ENCODE measurements at regions not wholly inside any gene's neighbourhood (a gene's known extent, or its start where the extent isn't known, plus 50 kb on each side); places are given as distances from the start of the nearest gene placed in this dataset.

- BruUV-seq (replicated peaks), result no TSS peak
- no peaks in the 10 kb centered on the region for H3K27me3 ChIP-seq (ENCODE audit: control insufficient read depth in 2 of 2, insufficient read depth in 2 of 2, low read length in 2 of 2)
- H3K27ac ChIP-seq (ENCODE audit: insufficient read depth, low read depth, low read length), result no peak overlapping the region
- H3K36me3 ChIP-seq (ENCODE audit: control insufficient read depth in 2 of 2, extremely low read depth in 1 of 2, insufficient read depth in 2 of 2, low read length in 2 of 2), result no peaks in the 10 kb centered on the region
- no peaks in the 10 kb centered on the region for H3K4me1 ChIP-seq (ENCODE audit: control insufficient read depth, extremely low read depth, insufficient read depth, low read length)
- POLR2A ChIA-PET, result no interaction called here
- intact Hi-C loops (cut with micrococcal nuclease) (no loop called here), dilution Hi-C loops (cut with MboI; ENCODE audit: extremely low pct_ligation_motif_present, low sequenced_read_pairs) (no loop called here)
- H3K9ac ChIP-seq (replicated peaks; ENCODE audit: extremely low read depth, insufficient read depth, low read length), result no peak overlapping the region
- CTCF ChIA-PET, result no interaction called here
- H3K79me2 ChIP-seq (ENCODE audit: control insufficient read depth, insufficient read depth, low read length), result no peaks in the 10 kb centered on the region
- no peaks in the 10 kb centered on the region for H3K9me1 ChIP-seq (replicated peaks; ENCODE audit: control insufficient read depth, extremely low read depth, insufficient read depth, low read length)
- H3K4me3 ChIP-seq (replicated peaks in 1 of 3; ENCODE audit: insufficient read depth in 1 of 3, low read depth in 1 of 3, low read length in 3 of 3), result no peak overlapping the region
- no peaks in the 10 kb centered on the region for H3K9me3 ChIP-seq (replicated peaks; ENCODE audit: control insufficient read depth, insufficient read depth, low read length)
- no peak for DNase-seq (ENCODE audit: low read depth, low spot score)
- no peak overlapping the region for H2AFZ ChIP-seq (ENCODE audit: low read depth, low read length)
- H3K4me2 ChIP-seq (ENCODE audit: insufficient read depth, low read length), result no peak overlapping the region
- no peaks in the 10 kb centered on the region for H4K20me1 ChIP-seq (replicated peaks; ENCODE audit: control insufficient read depth, extremely low read depth, insufficient read depth, low read length)
- TF ChIP-seq MAX (IDR thresholded peaks at IDR 0.05; ENCODE audit: insufficient read depth, insufficient read length) (no peak), GATA2 (IDR thresholded peaks at IDR 0.05; ENCODE audit: insufficient read depth, insufficient read length, low read depth, low read length) (no peak), FOS (IDR thresholded peaks at IDR 0.05; ENCODE audit: borderline replicate concordance, insufficient read depth, low read length) (no peak), POLR2A (IDR thresholded peaks at IDR 0.05; ENCODE audit: low read depth, low read length) (no peak), CTCF (IDR thresholded peaks at IDR 0.05; ENCODE audit: extremely low read depth in 1 of 2, insufficient read depth in 1 of 2, low read depth in 1 of 2, low read length in 2 of 2) (no peak), JUN (IDR thresholded peaks at IDR 0.05; ENCODE audit: borderline replicate concordance, insufficient read depth, insufficient read length, low read depth) (no peak), EZH2 (IDR thresholded peaks at IDR 0.05; ENCODE audit: borderline replicate concordance, low read depth, low read length, severe bottlenecking) (no peak), MYC (IDR thresholded peaks at IDR 0.05; ENCODE audit: low read depth, low read length) (no peak), POLR2AphosphoS5 (IDR thresholded peaks at IDR 0.05; ENCODE audit: insufficient read depth, low read depth, low read length) (no peak)
- FAIRE-seq, result no peak
These were observed 145.0 kb upstream of the LEF1 start for GRCh38 chr4:108313546-108314339.

All from endothelial cell of umbilical vein (primary cell).